SKM-1 (cell line): ENCODE measurements at regions not wholly inside any gene's neighbourhood (a gene's known extent, or its start where the extent isn't known, plus 50 kb on each side); places are given as distances from the start of the nearest gene placed in this dataset.
"Not testable (repeated sequence)": the region's sequence is repeated elsewhere in the genome, so short reads cannot be mapped to it uniquely, and the experiment has no call there.

Source experiments
- DNase-seq: peaks from one replicate; lab custom pipeline; 2025; ENCODE audit not compliant: unreplicated experiment; lab: John Stamatoyannopoulos, UW

DNA sequence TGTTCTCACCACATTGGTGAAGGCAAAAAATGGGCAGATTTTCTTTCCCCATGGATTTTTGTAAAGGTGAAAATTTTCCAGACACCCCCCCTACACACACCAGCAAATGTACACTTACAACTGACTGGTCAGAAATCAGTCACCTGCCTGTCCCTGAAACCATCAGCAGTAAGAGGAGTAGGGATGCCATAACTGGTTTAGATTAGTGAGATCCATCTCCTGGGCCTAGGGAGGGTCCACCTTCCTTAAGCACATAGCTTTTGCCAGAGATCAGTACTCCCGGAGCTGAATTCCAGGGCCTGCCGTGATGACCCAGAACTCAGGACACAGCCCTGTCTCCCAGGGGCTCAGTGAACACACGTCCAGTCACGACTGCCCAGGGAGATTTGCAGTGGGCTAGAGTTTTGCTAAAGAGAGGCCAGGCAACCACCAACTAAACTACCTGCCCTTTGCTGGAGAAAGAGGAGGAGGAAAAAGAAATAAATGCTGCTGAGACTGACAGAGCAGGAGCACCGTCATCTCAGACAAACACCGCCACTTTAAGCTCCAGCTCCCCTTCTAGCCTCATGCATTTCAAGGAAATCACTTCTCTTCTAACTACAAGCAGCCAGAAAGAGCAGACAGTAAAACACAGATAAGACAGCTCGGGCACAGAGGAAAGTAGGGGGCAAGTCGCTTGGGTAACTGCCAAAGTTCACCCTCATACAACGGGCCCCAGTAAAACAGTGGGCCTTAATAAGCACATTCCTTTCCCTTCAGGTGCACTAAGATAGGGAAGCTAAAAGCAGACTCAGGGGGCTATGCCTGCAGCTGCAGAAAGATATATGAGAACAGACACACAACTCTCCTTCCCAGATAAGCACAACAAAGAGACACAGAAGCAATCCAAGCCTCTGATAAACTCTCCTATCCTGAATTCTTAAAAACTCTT, 82.6 kb upstream of the SPTLC3 start:
- DNase-seq: no peak

GRCh38 chr20:12927489-12927888, 81.3 kb upstream of the SPTLC3 start:
- no peak for DNase-seq

- no peak for DNase-seq
Observed at GRCh38 chr20:12928358-12928754, 80.4 kb upstream of the SPTLC3 start.

DNA sequence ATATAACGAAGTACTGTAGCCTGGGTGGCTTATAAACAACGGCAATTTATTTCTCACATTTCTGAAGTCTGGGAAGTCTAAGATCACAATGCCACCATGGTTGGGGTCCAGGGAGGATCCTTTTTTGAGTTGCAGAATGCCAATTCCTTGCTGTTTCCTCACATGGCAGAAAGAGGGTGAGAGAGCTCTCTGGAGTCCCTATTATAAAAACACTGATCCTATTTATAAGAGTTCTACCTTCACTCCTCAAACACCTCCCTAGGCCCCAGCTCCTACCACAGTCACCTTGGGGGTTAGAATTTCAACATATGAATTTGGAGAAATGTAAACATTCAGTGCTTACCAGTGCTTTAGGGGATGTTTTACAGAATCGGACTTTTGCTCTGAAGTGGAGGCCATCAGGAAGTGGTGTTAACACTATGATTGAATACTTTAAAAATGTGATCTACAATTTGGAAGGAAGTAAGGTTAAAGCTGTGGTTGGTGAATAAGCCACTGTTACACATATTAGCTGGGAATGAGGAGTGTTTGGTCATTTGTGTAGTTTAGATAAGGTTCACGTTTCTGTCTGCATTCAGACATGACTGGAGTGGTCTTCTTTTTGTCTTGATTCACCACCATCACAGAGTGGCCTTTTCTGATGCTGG, 79.9 kb upstream of the SPTLC3 start:
- no peak for DNase-seq

DNA sequence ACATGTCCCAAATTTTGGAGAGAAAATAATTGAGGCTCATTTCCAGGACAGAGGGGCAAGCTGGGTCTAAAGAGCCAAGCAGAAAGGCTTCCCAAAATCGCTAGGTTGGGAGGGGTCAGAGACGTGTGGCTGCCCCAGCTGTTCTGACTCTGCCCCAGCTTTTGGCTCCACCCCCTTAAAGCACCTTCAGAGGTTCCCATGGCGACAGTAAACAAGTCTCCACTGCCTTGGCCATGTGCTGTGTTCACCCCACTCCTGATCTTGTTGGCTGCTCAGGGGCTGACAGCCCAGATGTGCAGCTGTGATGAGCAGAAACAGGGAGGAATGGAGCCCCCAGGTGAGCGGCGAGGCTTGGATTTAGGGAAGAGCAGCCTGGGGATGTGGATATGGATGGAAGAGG, 72.8 kb upstream of the SPTLC3 start:
- DNase-seq: no peak

GRCh38 chr20:12936524-12936923, 72.2 kb upstream of the SPTLC3 start:
- DNase-seq: no peak

- no peak for DNase-seq
Observed at GRCh38 chr20:12941025-12941424, 67.7 kb upstream of the SPTLC3 start.

DNA sequence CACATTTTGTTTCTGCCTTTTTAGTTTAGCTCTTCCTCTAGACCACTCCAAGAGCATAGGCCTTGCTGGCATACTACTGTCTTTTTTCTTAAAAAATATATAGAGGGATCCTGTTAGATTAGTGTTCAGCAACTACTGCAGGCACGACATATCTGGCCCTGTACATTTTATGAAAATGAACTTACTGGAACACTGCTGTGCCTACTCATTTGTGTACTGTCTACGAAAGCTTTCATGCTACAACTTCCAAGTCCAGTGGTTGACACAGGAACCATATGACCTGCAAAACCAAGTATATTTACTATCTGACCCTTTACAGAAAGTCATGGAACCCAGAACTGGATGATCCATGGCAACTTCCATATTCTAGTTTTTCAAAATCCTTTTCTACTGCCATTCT, 66.6 kb upstream of the SPTLC3 start:
- DNase-seq: no peak

DNA sequence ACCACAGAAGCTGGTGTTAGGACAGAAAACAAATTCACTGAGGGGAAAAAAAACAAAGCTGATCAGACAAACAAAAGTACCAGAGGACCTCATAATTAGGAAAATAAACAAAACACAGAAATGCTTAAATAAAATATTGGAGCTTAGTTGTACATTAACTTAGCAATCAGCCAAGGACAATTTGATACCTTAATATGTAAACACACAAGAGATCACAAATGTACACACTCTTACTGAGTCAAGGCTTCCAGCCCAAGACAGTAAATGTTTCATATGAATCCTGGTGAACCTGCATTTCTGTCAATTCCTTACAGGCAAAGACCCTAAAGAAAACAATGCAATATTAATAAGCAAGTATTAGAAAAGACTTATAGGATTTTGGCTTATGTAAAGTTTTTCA, 62.0 kb upstream of the SPTLC3 start:
- no peak for DNase-seq

DNA sequence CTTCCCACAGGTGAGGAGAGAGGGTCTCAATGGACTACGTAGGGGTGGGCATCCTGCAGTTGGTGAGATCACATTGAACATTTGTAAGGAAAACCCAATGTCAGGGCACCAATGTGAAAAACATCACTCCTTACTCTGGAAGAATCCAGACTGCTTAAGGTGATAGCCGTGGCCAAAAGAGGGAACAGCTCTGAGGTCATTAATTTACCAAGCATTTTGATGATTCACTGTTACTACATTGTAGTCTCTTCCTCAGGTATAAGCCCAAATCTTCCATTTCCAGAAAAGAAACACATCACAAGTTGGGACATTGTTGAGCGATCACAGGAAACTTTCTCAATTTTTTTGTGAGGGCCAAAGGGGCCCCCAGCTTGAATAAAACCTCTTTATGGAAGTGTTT, 61.1 kb upstream of the SPTLC3 start:
- no peak for DNase-seq

DNA sequence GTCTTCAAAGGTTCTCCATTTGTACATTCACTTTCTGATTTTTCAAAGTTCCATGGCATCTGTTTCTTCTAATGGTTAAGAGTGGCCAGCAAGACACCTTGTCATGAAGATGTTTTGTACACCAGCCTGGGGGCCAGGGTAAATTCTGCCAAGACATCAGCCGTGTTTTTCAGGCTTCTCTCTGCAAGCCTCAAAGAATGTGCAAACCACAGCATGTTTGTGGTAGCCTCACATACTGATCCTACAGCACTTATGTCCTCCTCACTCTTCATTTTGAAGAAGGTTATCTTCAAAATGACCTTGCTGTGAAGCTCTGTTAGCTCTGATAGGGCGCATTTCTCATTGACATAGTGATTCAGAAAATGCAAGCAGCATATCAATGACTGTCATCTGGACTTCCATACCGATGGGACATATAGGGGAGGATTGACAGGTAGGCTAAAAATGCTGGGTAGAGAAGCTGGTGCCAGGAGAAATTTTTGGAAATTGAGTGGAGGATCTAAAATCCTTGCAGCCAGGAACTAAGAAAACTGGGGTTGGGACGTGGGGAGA, 59.3 kb upstream of the SPTLC3 start:
- DNase-seq: no peak

- not testable (repeated sequence) for DNase-seq
Observed at GRCh38 chr20:12954254-12954653, 54.5 kb upstream of the SPTLC3 start.

DNA sequence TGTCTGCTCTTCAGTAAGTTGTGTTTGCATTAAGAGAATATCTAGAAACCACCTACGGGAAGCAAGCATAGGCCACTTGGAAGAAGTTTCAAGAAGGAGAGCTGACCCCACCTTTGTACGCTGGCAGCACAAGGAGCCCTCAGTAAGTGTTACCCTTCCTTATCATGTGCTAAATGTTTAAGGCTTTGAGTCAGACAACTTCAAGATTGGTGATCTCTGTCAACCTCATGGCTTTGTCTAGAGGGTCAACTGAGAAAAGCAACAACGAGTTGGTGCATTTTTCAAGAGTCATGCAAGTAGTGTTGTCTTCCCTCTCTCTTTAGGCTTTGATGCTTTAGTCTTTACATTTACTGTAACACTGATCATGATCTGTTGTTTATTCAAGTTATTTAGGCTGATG, 53.2 kb upstream of the SPTLC3 start:
- no peak for DNase-seq

GRCh38 chr20:12956303-12956702, 52.5 kb upstream of the SPTLC3 start:
- DNase-seq: no peak

GRCh38 chr20:12957968-12958367, 50.8 kb upstream of the SPTLC3 start:
- no peak for DNase-seq
